ENCODE measurements at regions not wholly inside any gene's neighbourhood (a gene's known extent, or its start where the extent isn't known, plus 50 kb on each side); places are given as distances from the start of the nearest gene placed in this dataset.

GRCh38 chr10:105800641-105801040 lies 1159.6 kb downstream of the SORCS3 start:
- TF ChIP-seq CTCF (IDR thresholded peaks at IDR 0.05; ENCODE audit: insufficient read depth, low read length, poor library complexity, severe bottlenecking) = no peak
- Histone ChIP-seq H3K36me3 (ENCODE audit: control insufficient read depth, insufficient read depth, low read length) (no peaks in the 10 kb centered on the region), H3K4me3 (ENCODE audit: low read depth, low read length) (no peak overlapping the region), H3K27me3 (ENCODE audit: control insufficient read depth, insufficient read depth, low read length) (no peaks in the 10 kb centered on the region)
- DNase-seq (ENCODE audit: low read depth) = no peak

GRCh38 chr10:105798328-105798889 lies 1157.3 kb downstream of the SORCS3 start:
- TF ChIP-seq CTCF (IDR thresholded peaks at IDR 0.05; ENCODE audit: insufficient read depth, low read length, poor library complexity, severe bottlenecking) = no peak
- Histone ChIP-seq H3K36me3 (ENCODE audit: control insufficient read depth, insufficient read depth, low read length) (no peaks in the 10 kb centered on the region), H3K27me3 (ENCODE audit: control insufficient read depth, insufficient read depth, low read length) (no peaks in the 10 kb centered on the region), H3K4me3 (ENCODE audit: low read depth, low read length) (no peak overlapping the region)
- DNase-seq (ENCODE audit: low read depth) = no peak

- peak; percentile 58 for TF ChIP-seq CTCF (IDR thresholded peaks at IDR 0.05; ENCODE audit: insufficient read depth, low read length, poor library complexity, severe bottlenecking)
- Histone ChIP-seq H3K36me3 (ENCODE audit: control insufficient read depth, insufficient read depth, low read length) (no peaks in the 10 kb centered on the region), H3K4me3 (ENCODE audit: low read depth, low read length) (no peak overlapping the region), H3K27me3 (ENCODE audit: control insufficient read depth, insufficient read depth, low read length) (no peaks in the 10 kb centered on the region)
- peak; percentile 32 for DNase-seq (ENCODE audit: low read depth)
These were observed 1156.3 kb downstream of the SORCS3 start for GRCh38 chr10:105797234-105797890.

GRCh38 chr10:105793071-105793470 lies 1152.0 kb downstream of the SORCS3 start:
- Histone ChIP-seq H3K4me3 (ENCODE audit: low read depth, low read length) (no peak overlapping the region), H3K27me3 (ENCODE audit: control insufficient read depth, insufficient read depth, low read length) (no peaks in the 10 kb centered on the region), H3K36me3 (ENCODE audit: control insufficient read depth, insufficient read depth, low read length) (no peaks in the 10 kb centered on the region)
- peak; percentile 73 for DNase-seq (ENCODE audit: low read depth)
- no peak for TF ChIP-seq CTCF (IDR thresholded peaks at IDR 0.05; ENCODE audit: insufficient read depth, low read length, poor library complexity, severe bottlenecking)

GRCh38 chr10:105785721-105786120 lies 1144.6 kb downstream of the SORCS3 start:
- H3K36me3 ChIP-seq (ENCODE audit: control insufficient read depth, insufficient read depth, low read length) = no peaks in the 10 kb centered on the region
- no peak for TF ChIP-seq CTCF (IDR thresholded peaks at IDR 0.05; ENCODE audit: insufficient read depth, low read length, poor library complexity, severe bottlenecking)
- no peaks in the 10 kb centered on the region for H3K27me3 ChIP-seq (ENCODE audit: control insufficient read depth, insufficient read depth, low read length)
- H3K4me3 ChIP-seq (ENCODE audit: low read depth, low read length) = no peak overlapping the region
- DNase-seq (ENCODE audit: low read depth) = peak; percentile 21
